DOHH2 (cell line): ENCODE measurements at regions not wholly inside any gene's neighbourhood (a gene's known extent, or its start where the extent isn't known, plus 50 kb on each side); places are given as distances from the start of the nearest gene placed in this dataset.

ENCODE experiments used
- H3F3A ChIP-seq: fragments of 200-600 bp; sonication (generic), shearing (Covaris generic); 2 replicates; pipeline ENCODE4 v1.6.0; 2016; ENCODE audit warnings: antibody characterized with exemption, mild to moderate bottlenecking; ENCODE audit not compliant: control insufficient read depth, insufficient read depth
- H3K27ac ChIP-seq: fragments of 200-600 bp; sonication (generic); 2 replicates; pipeline ENCODE4 v1.5.1; 2014; ENCODE audit warnings: low read depth, mild to moderate bottlenecking, low read length, moderate library complexity
- H3K27me3 ChIP-seq: fragments of 200-600 bp; sonication (generic); 2 replicates; pipeline ENCODE4 v1.6.1; 2014; ENCODE audit warnings: mild to moderate bottlenecking, low read length, mixed read lengths; ENCODE audit not compliant: control insufficient read depth
- H3K36me3 ChIP-seq: fragments of 200-600 bp; sonication (generic); 2 replicates; pipeline ENCODE4 v1.6.1; 2014; ENCODE audit warnings: mild to moderate bottlenecking, low read length, moderate library complexity, mixed read lengths; ENCODE audit not compliant: control insufficient read depth
- H3K4me1 ChIP-seq: fragments of 200-600 bp; sonication (generic); 2 replicates; pipeline ENCODE4 v1.6.1; 2014; ENCODE audit warnings: mild to moderate bottlenecking, low read length, mixed read lengths; ENCODE audit not compliant: control insufficient read depth
- H3K4me2 ChIP-seq: fragments of 200-600 bp; sonication (generic); 2 replicates; pipeline ENCODE4 v1.6.0; 2014; ENCODE audit warnings: mild to moderate bottlenecking, low read length, moderate library complexity
- H3K4me3 ChIP-seq: fragments of 200-600 bp; sonication (generic); 2 replicates; pipeline ENCODE4 v1.5.1; 2014; ENCODE audit warnings: mild to moderate bottlenecking, low read length, mixed read lengths
- H3K79me2 ChIP-seq: fragments of 200-600 bp; sonication (generic); 2 replicates; pipeline ENCODE4 v1.6.1; 2014; ENCODE audit warnings: mild to moderate bottlenecking, low read length, mixed read lengths; ENCODE audit not compliant: control insufficient read depth
- H3K9me2 ChIP-seq: fragments of 200-600 bp; sonication (generic); replicated peaks from 2 replicates; pipeline ENCODE4 v1.6.1; 2014; ENCODE audit warnings: mild to moderate bottlenecking, low read length, mixed read lengths; ENCODE audit not compliant: control insufficient read depth
- H3K9me3 ChIP-seq: fragments of 200-600 bp; sonication (generic); 2 replicates; pipeline ENCODE4 v1.6.1; 2014; ENCODE audit warnings: antibody characterized with exemption, low read length, mixed read lengths; ENCODE audit not compliant: control insufficient read depth, insufficient read depth
- H4K20me1 ChIP-seq: fragments of 200-600 bp; sonication (generic); 2 replicates; pipeline ENCODE4 v1.6.0; 2014; ENCODE audit warnings: low read depth, mild to moderate bottlenecking, antibody characterized with exemption, low read length, moderate library complexity; ENCODE audit not compliant: control insufficient read depth, insufficient read depth
- EZH2phosphoT487 ChIP-seq: fragments of 200-600 bp; sonication (generic); IDR thresholded peaks from 2 replicates; pipeline ENCODE4 v1.6.1; 2017; ENCODE audit warnings: borderline replicate concordance, mild to moderate bottlenecking, antibody characterized with exemption, low read length, moderate library complexity, mixed read lengths
- TF ChIP-seq, protein P1 (sequence below): fragments of 200-600 bp; sonication (generic); IDR thresholded peaks from one replicate; pipeline ENCODE4 v1.5.1; 2014; ENCODE audit warnings: antibody characterized with exemption, mild to moderate bottlenecking, low read depth, low read length; ENCODE audit not compliant: poor library complexity, severe bottlenecking

GRCh38 chr2:226180281-226180884 lies 619.2 kb downstream of the IRS1 start:
- Histone ChIP-seq H3K79me2 (no peaks in the 10 kb centered on the region), H3K4me3 (no peak overlapping the region), H3K27me3 (no peaks in the 10 kb centered on the region), H3K9me2 (no peaks in the 10 kb centered on the region), H4K20me1 (no peaks in the 10 kb centered on the region), H3K27ac (no peak overlapping the region), H3K4me1 (no peaks in the 10 kb centered on the region), H3K4me2 (no peak overlapping the region), H3K36me3 (no peaks in the 10 kb centered on the region), H3F3A (no peaks in the 10 kb centered on the region), H3K9me3 (peaks cover 16% of the 10 kb centered on the region; the same call in 1 of the 2 replicates)
- TF ChIP-seq EZH2phosphoT487 = no peak
- TF ChIP-seq, protein P1, sequence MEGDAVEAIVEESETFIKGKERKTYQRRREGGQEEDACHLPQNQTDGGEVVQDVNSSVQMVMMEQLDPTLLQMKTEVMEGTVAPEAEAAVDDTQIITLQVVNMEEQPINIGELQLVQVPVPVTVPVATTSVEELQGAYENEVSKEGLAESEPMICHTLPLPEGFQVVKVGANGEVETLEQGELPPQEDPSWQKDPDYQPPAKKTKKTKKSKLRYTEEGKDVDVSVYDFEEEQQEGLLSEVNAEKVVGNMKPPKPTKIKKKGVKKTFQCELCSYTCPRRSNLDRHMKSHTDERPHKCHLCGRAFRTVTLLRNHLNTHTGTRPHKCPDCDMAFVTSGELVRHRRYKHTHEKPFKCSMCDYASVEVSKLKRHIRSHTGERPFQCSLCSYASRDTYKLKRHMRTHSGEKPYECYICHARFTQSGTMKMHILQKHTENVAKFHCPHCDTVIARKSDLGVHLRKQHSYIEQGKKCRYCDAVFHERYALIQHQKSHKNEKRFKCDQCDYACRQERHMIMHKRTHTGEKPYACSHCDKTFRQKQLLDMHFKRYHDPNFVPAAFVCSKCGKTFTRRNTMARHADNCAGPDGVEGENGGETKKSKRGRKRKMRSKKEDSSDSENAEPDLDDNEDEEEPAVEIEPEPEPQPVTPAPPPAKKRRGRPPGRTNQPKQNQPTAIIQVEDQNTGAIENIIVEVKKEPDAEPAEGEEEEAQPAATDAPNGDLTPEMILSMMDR = no peak

- H3K27ac ChIP-seq = no peak overlapping the region
Observed at GRCh38 chr2:226179010-226179409, 620.6 kb downstream of the IRS1 start.

GRCh38 chr2:226176283-226176984 lies 623.2 kb downstream of the IRS1 start:
- H3K9me2 ChIP-seq = no peaks in the 10 kb centered on the region
- no peak overlapping the region for H3K4me2 ChIP-seq
- no peaks in the 10 kb centered on the region for H3F3A ChIP-seq
- peaks cover 16% of the 10 kb centered on the region; the same call in 1 of the 2 replicates for H3K9me3 ChIP-seq
- no peak overlapping the region for H3K4me3 ChIP-seq
- H3K36me3 ChIP-seq = no peaks in the 10 kb centered on the region
- no peaks in the 10 kb centered on the region for H4K20me1 ChIP-seq
- no peak for TF ChIP-seq EZH2phosphoT487
- TF ChIP-seq, protein P1 = no peak
- no peaks in the 10 kb centered on the region for H3K4me1 ChIP-seq
- no peaks in the 10 kb centered on the region for H3K79me2 ChIP-seq
- H3K27ac ChIP-seq = no peak overlapping the region
- H3K27me3 ChIP-seq = no peaks in the 10 kb centered on the region

More at GRCh38 chr2:226179010-226179409, 620.6 kb downstream of the IRS1 start:
- Histone ChIP-seq H3K79me2 (no peaks in the 10 kb centered on the region), H3K4me2 (no peak overlapping the region), H3K36me3 (no peaks in the 10 kb centered on the region), H3F3A (no peaks in the 10 kb centered on the region), H3K27me3 (no peaks in the 10 kb centered on the region), H3K4me1 (no peaks in the 10 kb centered on the region), H3K9me3 (peaks cover 16% of the 10 kb centered on the region; the same call in 1 of the 2 replicates), H3K4me3 (no peak overlapping the region), H3K9me2 (no peaks in the 10 kb centered on the region), H4K20me1 (no peaks in the 10 kb centered on the region)
- TF ChIP-seq EZH2phosphoT487 = no peak
- TF ChIP-seq, protein P1 = no peak
